Glutamatergic neuron (in vitro differentiated cells): ENCODE measurements at regions not wholly inside any gene's neighbourhood (a gene's known extent, or its start where the extent isn't known, plus 50 kb on each side); places are given as distances from the start of the nearest gene placed in this dataset.

Experiments used
- DNase-seq: peaks from one replicate; pipeline ENCODE4 v3.0.0; 2022
- H3K27ac Mint-ChIP-seq: one replicate; pipeline ENCODE4 v1.8.0; 2020; ENCODE audit warnings: mild to moderate bottlenecking, mixed read lengths, inconsistent platforms; ENCODE audit not compliant: unreplicated experiment
- H3K27me3 Mint-ChIP-seq: one replicate; pipeline ENCODE4 v1.8.0; 2020; ENCODE audit warnings: mild to moderate bottlenecking, moderate library complexity, mixed read lengths, inconsistent platforms; ENCODE audit not compliant: unreplicated experiment
- H3K36me3 Mint-ChIP-seq: one replicate; pipeline ENCODE4 v1.8.0; 2020; ENCODE audit warnings: mild to moderate bottlenecking, mixed read lengths, inconsistent platforms; ENCODE audit not compliant: unreplicated experiment
- H3K4me1 Mint-ChIP-seq: one replicate; pipeline ENCODE4 v1.8.0; 2020; ENCODE audit warnings: mild to moderate bottlenecking, low read depth, mixed read lengths, inconsistent platforms; ENCODE audit not compliant: unreplicated experiment
- H3K4me3 Mint-ChIP-seq: one replicate; pipeline ENCODE4 v1.8.0; 2020; ENCODE audit warnings: mild to moderate bottlenecking, mixed read lengths, inconsistent platforms; ENCODE audit not compliant: unreplicated experiment
- H3K9me3 Mint-ChIP-seq: one replicate; pipeline ENCODE4 v1.8.0; 2020; ENCODE audit warnings: mild to moderate bottlenecking, moderate library complexity, mixed read lengths, inconsistent platforms; ENCODE audit not compliant: unreplicated experiment
- CTCF ChIP-seq: fragments of 200-600 bp; sonication (generic); IDR thresholded peaks from one replicate; pipeline ENCODE4 v1.5.0; 2021; ENCODE audit not compliant: partially characterized antibody, unreplicated experiment

GRCh38 chr4:74588350-74588749 lies 143.4 kb downstream of the AREG start:
- no peaks in the 10 kb centered on the region for H3K4me1 Mint-ChIP-seq
- no peak for TF ChIP-seq CTCF
- H3K27me3 Mint-ChIP-seq = no peaks in the 10 kb centered on the region
- H3K36me3 Mint-ChIP-seq = no peaks in the 10 kb centered on the region
- no peak for DNase-seq
- no peaks in the 10 kb centered on the region for H3K9me3 Mint-ChIP-seq
- H3K27ac Mint-ChIP-seq = no peak overlapping the region
- no peak overlapping the region for H3K4me3 Mint-ChIP-seq

- no peak for DNase-seq
- no peak for TF ChIP-seq CTCF
- Mint-ChIP-seq H3K27me3 (no peaks in the 10 kb centered on the region), H3K27ac (no peak overlapping the region), H3K9me3 (no peaks in the 10 kb centered on the region), H3K4me3 (no peak overlapping the region), H3K4me1 (no peaks in the 10 kb centered on the region), H3K36me3 (no peaks in the 10 kb centered on the region)
These were observed 145.5 kb downstream of the AREG start for GRCh38 chr4:74590476-74590875.

- Mint-ChIP-seq H3K9me3 (peaks cover 1% of the 10 kb centered on the region), H3K27me3 (no peaks in the 10 kb centered on the region), H3K4me1 (no peaks in the 10 kb centered on the region), H3K4me3 (no peak overlapping the region), H3K27ac (no peak overlapping the region), H3K36me3 (no peaks in the 10 kb centered on the region)
- DNase-seq = no peak
- TF ChIP-seq CTCF = no peak
These were observed 153.8 kb downstream of the AREG start for GRCh38 chr4:74598611-74599325.

- Mint-ChIP-seq H3K9me3 (no peaks in the 10 kb centered on the region), H3K27me3 (no peaks in the 10 kb centered on the region), H3K4me3 (no peak overlapping the region), H3K36me3 (no peaks in the 10 kb centered on the region), H3K27ac (no peak overlapping the region), H3K4me1 (no peaks in the 10 kb centered on the region)
- DNase-seq = no peak
- no peak for TF ChIP-seq CTCF
These were observed 158.2 kb downstream of the AREG start for GRCh38 chr4:74603186-74603585.

GRCh38 chr4:74608151-74608949 lies 163.4 kb downstream of the AREG start:
- H3K9me3 Mint-ChIP-seq = no peaks in the 10 kb centered on the region
- H3K4me1 Mint-ChIP-seq = no peaks in the 10 kb centered on the region
- no peaks in the 10 kb centered on the region for H3K36me3 Mint-ChIP-seq
- H3K27me3 Mint-ChIP-seq = no peaks in the 10 kb centered on the region
- no peak for TF ChIP-seq CTCF
- H3K4me3 Mint-ChIP-seq = no peak overlapping the region
- DNase-seq = no peak
- no peak overlapping the region for H3K27ac Mint-ChIP-seq
